Left forelimb (tissue), 1 donor: ENCODE measurements at regions not wholly inside any gene's neighbourhood (a gene's known extent, or its start where the extent isn't known, plus 50 kb on each side); places are given as distances from the start of the nearest gene placed in this dataset.

Experiments
- DNase-seq: peaks from one replicate; pipeline ENCODE4 v3.0.0-alpha.2; 2018; ENCODE audit warnings: low spot score

DNA sequence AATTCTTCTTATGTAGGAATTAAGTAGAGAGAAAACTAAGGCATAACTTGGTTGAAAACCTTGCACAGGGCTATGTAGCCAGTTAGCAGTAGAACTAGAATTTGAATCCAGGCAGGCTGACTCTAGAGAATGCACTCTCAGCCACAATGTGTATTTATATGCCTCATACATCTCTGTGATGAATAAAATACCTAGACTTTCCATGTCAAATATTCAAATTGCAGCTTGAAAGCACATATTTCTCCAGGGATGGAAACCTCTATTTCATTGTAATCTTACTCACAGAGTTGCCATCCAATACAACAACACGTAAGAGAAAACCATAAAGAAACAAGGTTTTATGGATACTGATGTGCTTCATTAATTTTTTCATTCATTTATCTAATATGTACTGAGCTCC, 256.0 kb upstream of the FLRT2 start:
- no peak for DNase-seq

DNA sequence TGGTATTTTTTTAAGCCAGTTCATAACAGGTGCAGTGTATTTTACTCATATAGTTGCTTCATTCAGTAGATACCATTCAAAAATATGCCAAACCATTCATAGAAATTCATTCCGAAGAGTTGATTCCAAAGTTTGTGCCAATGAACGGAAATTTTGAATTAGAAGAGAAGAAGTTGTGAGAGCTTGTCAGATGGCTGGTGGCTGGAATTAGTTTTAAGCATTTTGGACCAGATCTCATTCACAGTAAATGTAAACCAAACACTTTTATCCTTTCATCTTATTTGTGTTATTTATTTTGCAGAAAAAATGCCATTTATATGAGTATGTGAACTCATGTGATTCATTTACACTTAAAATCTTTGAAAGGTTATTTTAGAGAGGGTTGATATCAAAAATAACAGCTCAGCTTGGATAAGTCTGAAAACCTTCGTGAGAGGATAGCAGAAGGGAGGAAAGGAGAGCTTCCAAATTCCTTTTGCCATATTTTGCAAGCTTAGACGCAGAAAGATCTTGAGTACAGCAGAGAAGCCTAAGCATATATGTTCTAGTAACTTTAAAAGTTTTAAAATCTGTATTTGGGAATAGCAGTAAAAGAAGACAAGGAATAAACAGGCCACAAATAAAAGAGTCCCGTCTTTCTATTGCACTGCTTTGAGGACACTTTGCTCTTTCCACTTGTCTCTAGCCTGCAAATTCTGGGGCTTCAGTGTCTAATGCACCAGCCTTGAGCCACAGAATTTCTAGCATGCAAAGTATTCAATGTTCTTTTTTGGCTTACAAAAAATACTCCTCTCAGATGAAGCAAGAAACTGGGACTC, 253.6 kb upstream of the FLRT2 start:
- no peak for DNase-seq

- no peak for DNase-seq
Measured at GRCh38 chr14:85276979-85277228, 253.0 kb upstream of the FLRT2 start.

- DNase-seq = no peak
Measured at GRCh38 chr14:85279407-85279806, 250.5 kb upstream of the FLRT2 start.

- DNase-seq = no peak
Measured at GRCh38 chr14:85280074-85280473, 249.9 kb upstream of the FLRT2 start.

DNA sequence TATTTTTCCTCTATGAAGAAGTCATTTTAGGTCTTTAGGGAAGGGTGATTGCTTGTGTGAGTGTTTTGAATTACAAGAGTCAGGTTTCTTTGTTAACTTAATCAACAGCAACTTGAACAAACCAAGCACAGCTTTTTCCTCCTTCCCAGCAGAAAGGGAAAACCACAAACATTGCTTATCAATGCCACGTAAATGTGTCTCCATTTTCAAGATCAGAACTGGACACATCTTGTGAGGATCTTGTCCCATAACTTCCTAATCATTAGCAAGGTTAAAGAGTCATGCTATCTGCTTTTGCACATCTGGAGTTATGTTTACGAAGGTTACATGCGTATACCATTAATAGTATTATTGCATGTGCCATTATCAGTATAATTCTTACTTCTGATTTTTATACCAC, 248.0 kb upstream of the FLRT2 start:
- no peak for DNase-seq

GRCh38 chr14:85288041-85288440, 241.9 kb upstream of the FLRT2 start:
- no peak for DNase-seq

DNA sequence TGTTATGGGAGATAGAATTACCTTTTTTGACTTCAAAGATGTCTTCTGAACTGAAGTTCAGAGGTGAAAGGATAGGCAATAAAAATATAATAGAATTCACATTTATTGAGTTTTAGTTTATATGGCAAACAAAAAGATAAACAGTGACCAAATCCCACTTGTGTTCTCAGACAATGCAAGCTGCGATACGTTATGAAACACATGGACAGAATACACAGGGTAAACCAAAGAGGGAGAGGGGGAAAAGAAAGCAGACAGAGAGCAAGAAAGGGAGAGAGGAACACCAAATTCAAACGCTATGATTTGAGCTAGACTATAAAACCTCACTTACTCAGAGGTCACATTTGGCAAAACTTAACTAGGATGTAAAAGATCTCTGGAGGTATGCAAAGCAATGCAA, 238.2 kb upstream of the FLRT2 start:
- no peak for DNase-seq

DNA sequence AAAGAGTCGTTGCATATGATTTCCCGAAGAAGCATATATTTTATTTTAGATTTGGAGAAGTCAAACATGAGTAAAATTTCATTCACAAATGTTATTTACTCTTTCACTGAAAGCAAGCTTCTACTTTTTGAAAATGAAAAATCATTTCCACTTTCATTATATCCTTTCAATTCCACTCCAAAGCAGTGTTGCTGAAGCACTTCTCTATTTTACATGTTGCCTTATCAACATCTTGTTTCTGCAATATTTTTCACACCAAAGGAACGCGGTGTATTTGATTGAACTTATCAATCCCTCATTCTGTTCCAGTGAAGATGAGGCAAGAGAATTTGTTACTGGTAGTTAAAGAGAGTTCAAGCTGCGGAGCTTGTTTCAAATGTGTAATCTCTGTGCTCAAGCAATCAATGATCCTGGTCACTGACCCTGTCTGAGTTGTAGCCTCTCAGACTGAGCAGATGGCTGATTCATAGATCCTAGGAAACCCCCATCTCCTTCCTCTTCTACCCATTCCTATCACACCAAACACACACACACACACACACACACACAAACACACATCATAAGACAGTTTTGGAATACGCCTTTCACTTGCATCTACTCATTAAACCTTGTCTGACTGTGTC, 236.2 kb upstream of the FLRT2 start:
- no peak for DNase-seq

DNA sequence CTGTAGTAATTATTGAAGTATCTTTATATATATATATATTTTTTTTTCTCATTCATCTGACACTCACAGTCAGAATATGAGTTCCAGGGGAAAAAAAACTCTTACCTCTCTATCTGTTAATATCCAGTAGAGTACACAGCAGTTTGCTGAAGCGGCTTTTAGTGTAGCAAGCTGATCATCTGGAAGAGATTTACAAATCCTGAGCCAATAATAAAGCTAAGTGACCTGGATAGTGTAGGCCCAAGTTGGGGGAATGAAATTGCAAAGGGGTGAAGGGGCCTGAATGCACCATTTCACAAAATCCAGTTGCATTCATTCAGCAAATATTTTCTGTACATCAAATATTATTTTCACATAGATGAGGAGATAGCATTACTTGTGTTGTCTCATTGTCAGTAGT, 234.6 kb upstream of the FLRT2 start:
- DNase-seq = no peak

- DNase-seq = no peak
Measured at GRCh38 chr14:85296456-85297210, 233.3 kb upstream of the FLRT2 start.

DNA sequence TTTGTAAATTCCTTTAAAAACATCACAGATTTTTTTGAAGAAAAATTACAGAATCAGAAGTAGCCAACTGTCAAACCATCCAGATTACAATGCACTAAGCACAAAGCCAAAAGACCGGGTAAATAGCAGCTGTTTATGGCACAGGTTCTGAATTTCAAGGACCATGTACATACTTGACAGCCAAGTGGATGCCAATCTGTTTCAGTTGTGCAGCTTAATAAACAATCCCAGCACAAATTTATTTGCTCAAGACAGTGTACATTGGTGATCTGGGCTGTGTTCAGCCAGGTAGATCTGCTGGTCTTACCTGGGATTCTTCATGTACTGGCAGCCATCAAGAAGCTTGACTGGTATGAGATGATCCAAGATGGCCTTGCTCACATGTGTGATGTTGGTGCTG, 229.8 kb upstream of the FLRT2 start:
- no peak for DNase-seq

- DNase-seq = no peak
Measured at GRCh38 chr14:85301506-85301905, 228.4 kb upstream of the FLRT2 start.

- no peak for DNase-seq
Measured at GRCh38 chr14:85306024-85306423, 223.9 kb upstream of the FLRT2 start.

DNA sequence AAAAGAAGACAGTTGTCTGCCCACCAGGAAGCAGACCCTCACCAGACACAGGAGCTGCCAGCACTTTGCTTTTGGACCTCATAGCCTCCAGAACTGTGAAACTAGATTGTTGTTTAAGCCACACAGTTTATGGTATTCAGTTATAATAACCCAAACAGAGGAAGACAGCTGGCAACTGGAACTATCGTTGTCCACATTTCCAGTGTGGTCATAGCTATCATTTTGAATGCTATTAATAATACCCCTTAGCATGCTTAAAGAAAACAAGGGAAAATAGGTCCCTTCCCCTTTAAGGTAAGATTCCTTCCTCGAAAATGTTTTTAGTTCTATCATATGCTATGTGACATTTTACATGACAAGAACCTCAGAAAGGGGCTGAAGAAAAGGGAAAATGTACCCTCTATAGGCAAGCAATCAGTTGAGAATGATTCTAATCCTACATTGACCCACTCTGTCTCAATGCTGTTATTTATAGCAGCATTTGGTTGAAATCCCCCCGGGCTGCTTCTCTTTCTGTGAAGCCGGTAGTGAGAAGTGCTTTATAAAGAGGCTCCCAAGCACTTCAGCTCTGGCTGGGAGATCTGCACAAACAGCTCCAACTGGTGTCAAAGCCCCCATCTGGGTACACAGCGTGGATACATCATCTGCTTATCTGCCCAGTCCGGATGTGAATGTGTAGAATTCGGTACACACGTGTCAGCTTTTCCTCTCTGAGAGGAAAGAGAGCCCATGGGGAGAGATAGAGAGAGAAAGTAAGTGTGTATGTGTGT, 221.2 kb upstream of the FLRT2 start:
- no peak for DNase-seq

- no peak for DNase-seq
Measured at GRCh38 chr14:85310491-85311272, 219.3 kb upstream of the FLRT2 start.

DNA sequence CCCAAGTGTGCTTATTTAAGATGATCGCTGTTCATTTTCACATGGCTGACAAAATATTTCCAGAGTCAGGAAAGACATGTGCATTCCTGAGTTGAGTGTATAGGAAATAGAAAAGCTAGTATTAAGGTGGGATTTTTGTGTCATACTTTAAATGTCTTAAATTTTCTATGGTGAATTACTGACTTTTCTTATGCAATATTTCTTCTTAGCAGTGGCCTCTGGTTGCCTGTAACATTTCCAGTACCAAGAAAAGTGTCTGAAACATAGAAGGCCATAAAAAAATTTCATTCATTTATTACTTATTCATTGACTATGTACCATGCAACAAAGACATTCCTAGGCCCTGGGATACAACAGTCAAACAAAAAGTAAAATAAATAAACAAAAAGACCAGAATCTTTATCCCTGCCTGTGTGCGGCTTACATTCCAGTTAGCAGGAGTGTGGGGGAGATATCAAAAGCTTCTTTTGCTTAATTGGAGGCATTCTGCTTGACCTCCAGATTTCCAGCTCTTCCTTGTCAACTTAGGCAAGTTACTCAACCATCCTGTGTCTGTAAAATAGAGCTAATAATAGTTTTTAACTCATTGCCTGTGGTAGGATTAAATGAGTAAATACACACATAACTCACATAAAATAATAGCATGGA, 216.3 kb upstream of the FLRT2 start:
- DNase-seq = no peak

- no peak for DNase-seq
Measured at GRCh38 chr14:85315290-85315689, 214.7 kb upstream of the FLRT2 start.

GRCh38 chr14:85315733-85316290, 214.1 kb upstream of the FLRT2 start:
- no peak for DNase-seq

GRCh38 chr14:85316701-85317410, 213.1 kb upstream of the FLRT2 start:
- no peak for DNase-seq
